GM20000 (cell line): ENCODE measurements at regions not wholly inside any gene's neighbourhood (a gene's known extent, or its start where the extent isn't known, plus 50 kb on each side); places are given as distances from the start of the nearest gene placed in this dataset.

ENCODE experiments used
- DNase-seq: peaks from one replicate; pipeline ENCODE4 v3.0.0; 2012; ENCODE audit warnings: low spot score
- TF ChIP-seq, protein P1 (sequence below): IDR thresholded peaks from 2 replicates; pipeline ENCODE4 v1.5.1; 2012; ENCODE audit warnings: mild to moderate bottlenecking, control low read depth; ENCODE audit errors: extremely low read depth, missing control alignments

DNA sequence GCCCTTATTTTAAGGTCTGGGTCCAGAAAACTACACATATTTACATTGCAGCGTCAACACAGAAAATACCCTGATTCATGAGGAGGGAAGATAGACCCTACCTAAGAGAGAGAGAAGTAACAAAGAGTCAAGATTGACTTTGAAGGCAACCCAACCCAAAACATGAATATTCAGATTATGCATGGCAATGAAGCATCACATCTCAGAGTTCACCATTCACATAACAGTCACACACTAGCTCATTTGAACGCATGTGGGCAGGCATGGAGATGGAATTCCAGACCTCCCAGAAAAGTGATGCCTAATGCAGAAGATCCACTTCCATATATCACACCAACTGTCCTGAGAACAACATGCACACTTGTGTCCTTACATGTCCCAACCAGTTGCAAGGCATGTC, 190.1 kb upstream of the ITGA1 start:
- TF ChIP-seq, protein P1, sequence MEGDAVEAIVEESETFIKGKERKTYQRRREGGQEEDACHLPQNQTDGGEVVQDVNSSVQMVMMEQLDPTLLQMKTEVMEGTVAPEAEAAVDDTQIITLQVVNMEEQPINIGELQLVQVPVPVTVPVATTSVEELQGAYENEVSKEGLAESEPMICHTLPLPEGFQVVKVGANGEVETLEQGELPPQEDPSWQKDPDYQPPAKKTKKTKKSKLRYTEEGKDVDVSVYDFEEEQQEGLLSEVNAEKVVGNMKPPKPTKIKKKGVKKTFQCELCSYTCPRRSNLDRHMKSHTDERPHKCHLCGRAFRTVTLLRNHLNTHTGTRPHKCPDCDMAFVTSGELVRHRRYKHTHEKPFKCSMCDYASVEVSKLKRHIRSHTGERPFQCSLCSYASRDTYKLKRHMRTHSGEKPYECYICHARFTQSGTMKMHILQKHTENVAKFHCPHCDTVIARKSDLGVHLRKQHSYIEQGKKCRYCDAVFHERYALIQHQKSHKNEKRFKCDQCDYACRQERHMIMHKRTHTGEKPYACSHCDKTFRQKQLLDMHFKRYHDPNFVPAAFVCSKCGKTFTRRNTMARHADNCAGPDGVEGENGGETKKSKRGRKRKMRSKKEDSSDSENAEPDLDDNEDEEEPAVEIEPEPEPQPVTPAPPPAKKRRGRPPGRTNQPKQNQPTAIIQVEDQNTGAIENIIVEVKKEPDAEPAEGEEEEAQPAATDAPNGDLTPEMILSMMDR: no peak
- no peak for DNase-seq

DNA sequence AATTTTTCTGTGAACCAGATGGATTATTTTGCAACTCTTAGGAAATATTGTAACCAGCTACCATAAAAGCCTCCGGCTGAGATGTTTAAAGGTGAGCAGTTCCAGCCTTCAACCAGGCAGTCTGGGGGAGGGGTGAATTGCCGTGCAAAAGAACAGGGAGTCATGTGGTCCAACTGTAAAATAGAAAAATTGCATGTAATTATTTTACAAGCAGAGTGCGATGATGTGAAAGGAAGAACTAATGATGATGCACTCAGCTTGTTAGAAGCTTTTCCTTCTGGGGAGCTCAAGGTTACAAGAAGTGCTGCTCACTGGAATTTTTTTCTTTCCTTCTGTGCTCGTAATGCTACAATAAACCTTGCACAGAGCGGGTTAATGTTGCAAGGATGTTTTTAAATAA, 188.7 kb upstream of the ITGA1 start:
- TF ChIP-seq, protein P1: no peak
- no peak for DNase-seq

GRCh38 chr5:52603778-52604554, 183.8 kb upstream of the ITGA1 start:
- TF ChIP-seq, protein P1: no peak
- no peak for DNase-seq

DNA sequence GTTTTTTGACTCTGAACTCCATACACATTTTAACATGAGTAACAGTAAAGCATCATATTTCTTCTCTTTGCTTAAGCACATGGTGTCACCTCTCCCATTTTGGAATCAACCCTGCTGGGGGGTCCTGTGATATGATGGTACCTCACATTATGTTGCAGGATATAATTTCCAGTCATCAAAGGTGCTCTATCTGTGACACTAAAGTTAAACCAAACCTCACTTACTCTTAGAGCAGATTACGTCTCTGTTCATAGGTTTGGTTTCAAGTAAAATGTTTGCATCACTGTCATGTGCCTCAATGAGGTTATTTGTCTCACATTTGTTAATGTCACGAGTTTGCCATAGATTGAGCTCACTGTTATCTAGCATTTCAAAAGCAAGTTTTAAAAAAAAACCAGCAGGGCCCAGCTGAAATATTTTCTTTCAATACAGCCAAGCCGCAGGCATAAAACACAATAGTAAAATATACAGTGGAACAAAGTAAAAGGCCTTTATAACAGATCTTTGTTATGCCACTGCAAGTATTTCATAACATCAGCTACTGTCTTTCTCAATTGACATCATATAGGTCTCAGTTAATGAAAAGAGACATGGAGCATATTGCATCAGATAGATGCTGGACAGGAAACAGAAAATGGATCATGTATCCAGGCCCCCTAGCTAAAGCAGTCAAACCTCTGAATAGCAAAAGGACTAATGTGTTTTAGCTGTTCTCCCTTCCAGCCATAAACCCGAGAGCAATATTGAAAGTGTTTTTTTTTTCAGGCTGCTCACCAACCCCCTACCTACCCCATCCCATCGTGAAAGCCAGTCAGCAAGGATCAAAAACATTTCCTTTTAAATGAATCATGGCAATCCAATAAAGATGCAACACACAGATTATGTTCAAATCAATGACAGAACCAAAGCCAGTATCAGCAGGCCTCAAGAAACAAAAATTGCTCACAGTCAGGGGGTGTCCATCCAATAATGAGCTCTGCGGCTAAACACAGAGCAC, 182.1 kb upstream of the ITGA1 start:
- no peak for DNase-seq
- TF ChIP-seq, protein P1: no peak

DNA sequence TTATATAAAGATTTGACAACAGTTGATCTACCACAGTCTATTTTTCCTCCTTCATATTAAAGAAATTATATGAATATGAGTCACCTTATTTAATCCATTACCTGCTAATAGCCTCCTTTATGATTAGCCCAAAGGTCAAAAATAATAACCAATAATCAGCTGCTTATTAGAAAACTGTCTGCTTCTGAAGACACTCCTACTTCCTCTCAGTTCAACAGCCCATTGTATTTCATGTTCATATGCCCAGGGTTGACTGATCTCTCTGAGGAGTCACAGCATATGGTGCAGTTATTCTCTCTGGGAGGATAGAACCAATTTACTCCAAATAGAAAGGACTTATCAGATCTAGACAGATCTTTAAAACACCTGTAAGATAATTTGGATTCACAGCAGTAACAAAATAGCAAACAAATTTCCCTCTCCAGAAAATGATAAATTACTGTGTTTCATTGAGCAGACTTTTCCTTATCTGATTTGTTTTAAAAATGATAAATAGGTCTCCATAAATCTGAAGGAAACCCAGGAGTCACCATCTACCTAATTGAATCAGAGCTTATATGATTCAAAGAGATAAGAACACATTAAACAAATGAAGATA, 180.4 kb upstream of the ITGA1 start:
- TF ChIP-seq, protein P1: no peak
- DNase-seq: no peak

GRCh38 chr5:52620315-52620714, 167.4 kb upstream of the ITGA1 start:
- TF ChIP-seq, protein P1: no peak
- no peak for DNase-seq
